Neural progenitor cell (in vitro differentiated cells): ENCODE measurements at regions not wholly inside any gene's neighbourhood (a gene's known extent, or its start where the extent isn't known, plus 50 kb on each side); places are given as distances from the start of the nearest gene placed in this dataset.

ENCODE experiments used
- EZH2 ChIP-seq: fragments of 200-600 bp; sonication (generic); IDR thresholded peaks from 2 replicates; pipeline ENCODE4 v1.6.1; 2017; ENCODE audit warnings: antibody characterized with exemption, mild to moderate bottlenecking, moderate library complexity
- TF ChIP-seq, protein P1 (sequence below): fragments of 200-600 bp; sonication (generic); IDR thresholded peaks from 2 replicates; pipeline ENCODE4 v1.5.1; 2017; ENCODE audit warnings: antibody characterized with exemption, mild to moderate bottlenecking

GRCh38 chr22:48600681-48601080, 1227.0 kb downstream of the BRD1 start:
- no peak for TF ChIP-seq EZH2
- TF ChIP-seq, protein P1, sequence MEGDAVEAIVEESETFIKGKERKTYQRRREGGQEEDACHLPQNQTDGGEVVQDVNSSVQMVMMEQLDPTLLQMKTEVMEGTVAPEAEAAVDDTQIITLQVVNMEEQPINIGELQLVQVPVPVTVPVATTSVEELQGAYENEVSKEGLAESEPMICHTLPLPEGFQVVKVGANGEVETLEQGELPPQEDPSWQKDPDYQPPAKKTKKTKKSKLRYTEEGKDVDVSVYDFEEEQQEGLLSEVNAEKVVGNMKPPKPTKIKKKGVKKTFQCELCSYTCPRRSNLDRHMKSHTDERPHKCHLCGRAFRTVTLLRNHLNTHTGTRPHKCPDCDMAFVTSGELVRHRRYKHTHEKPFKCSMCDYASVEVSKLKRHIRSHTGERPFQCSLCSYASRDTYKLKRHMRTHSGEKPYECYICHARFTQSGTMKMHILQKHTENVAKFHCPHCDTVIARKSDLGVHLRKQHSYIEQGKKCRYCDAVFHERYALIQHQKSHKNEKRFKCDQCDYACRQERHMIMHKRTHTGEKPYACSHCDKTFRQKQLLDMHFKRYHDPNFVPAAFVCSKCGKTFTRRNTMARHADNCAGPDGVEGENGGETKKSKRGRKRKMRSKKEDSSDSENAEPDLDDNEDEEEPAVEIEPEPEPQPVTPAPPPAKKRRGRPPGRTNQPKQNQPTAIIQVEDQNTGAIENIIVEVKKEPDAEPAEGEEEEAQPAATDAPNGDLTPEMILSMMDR, result no peak
